OCI-LY1 (cell line): ENCODE measurements at regions not wholly inside any gene's neighbourhood (a gene's known extent, or its start where the extent isn't known, plus 50 kb on each side); places are given as distances from the start of the nearest gene placed in this dataset.

Source experiments
- EZH2 ChIP-seq: fragments of 200-600 bp; sonication (generic), shearing (Covaris generic); IDR thresholded peaks from 2 replicates; pipeline ENCODE4 v1.8.0; 2017; ENCODE audit warnings: borderline replicate concordance, mixed run types, mild to moderate bottlenecking, antibody characterized with exemption, low read length, moderate library complexity, mixed read lengths
- TF ChIP-seq, protein P1 (sequence below): fragments of 200-600 bp; sonication (generic), shearing (Covaris generic); IDR thresholded peaks from 2 replicates; pipeline ENCODE4 v1.5.1; 2017; ENCODE audit warnings: mild to moderate bottlenecking, antibody characterized with exemption, low read length, moderate library complexity, mixed read lengths

- TF ChIP-seq, protein P1, sequence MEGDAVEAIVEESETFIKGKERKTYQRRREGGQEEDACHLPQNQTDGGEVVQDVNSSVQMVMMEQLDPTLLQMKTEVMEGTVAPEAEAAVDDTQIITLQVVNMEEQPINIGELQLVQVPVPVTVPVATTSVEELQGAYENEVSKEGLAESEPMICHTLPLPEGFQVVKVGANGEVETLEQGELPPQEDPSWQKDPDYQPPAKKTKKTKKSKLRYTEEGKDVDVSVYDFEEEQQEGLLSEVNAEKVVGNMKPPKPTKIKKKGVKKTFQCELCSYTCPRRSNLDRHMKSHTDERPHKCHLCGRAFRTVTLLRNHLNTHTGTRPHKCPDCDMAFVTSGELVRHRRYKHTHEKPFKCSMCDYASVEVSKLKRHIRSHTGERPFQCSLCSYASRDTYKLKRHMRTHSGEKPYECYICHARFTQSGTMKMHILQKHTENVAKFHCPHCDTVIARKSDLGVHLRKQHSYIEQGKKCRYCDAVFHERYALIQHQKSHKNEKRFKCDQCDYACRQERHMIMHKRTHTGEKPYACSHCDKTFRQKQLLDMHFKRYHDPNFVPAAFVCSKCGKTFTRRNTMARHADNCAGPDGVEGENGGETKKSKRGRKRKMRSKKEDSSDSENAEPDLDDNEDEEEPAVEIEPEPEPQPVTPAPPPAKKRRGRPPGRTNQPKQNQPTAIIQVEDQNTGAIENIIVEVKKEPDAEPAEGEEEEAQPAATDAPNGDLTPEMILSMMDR, result no peak
- no peak for TF ChIP-seq EZH2
Observed at GRCh38 chr4:180521181-180521580, 1722.0 kb upstream of the TENM3 start.
